ENCODE measurements at regions not wholly inside any gene's neighbourhood (a gene's known extent, or its start where the extent isn't known, plus 50 kb on each side); places are given as distances from the start of the nearest gene placed in this dataset.
"Not testable (repeated sequence)": the region's sequence is repeated elsewhere in the genome, so short reads cannot be mapped to it uniquely, and the experiment has no call there.

- DNase-seq (ENCODE audit: low read depth in 2 of 2) = no peak
Observed at GRCh38 chr21:14903172-14903865, 161.5 kb downstream of the NRIP1 start.

GRCh38 chr21:14901482-14901958, 163.3 kb downstream of the NRIP1 start:
- DNase-seq (ENCODE audit: low read depth in 2 of 2) = no peak

GRCh38 chr21:14900611-14901010, 164.2 kb downstream of the NRIP1 start:
- no peak for DNase-seq (ENCODE audit: low read depth in 2 of 2)

GRCh38 chr21:14900058-14900457, 164.7 kb downstream of the NRIP1 start:
- DNase-seq (ENCODE audit: low read depth in 2 of 2) = no peak

GRCh38 chr21:14895792-14896191, 169.0 kb downstream of the NRIP1 start:
- DNase-seq (ENCODE audit: low read depth in 2 of 2) = no peak

GRCh38 chr21:14890141-14890540, 174.7 kb downstream of the NRIP1 start:
- no peak for DNase-seq (ENCODE audit: low read depth in 2 of 2)

- no peak for DNase-seq (ENCODE audit: low read depth in 2 of 2)
Observed at GRCh38 chr21:14889080-14889810, 175.6 kb downstream of the NRIP1 start.

- DNase-seq (ENCODE audit: low read depth in 2 of 2) = no peak
Observed at GRCh38 chr21:14888202-14888601, 176.6 kb downstream of the NRIP1 start.

GRCh38 chr21:14886001-14886400, 178.8 kb downstream of the NRIP1 start:
- no peak for DNase-seq (ENCODE audit: low read depth in 2 of 2)

GRCh38 chr21:14883351-14883750, 181.4 kb downstream of the NRIP1 start:
- DNase-seq (ENCODE audit: low read depth in 2 of 2) = no peak

- not testable (repeated sequence) for DNase-seq (ENCODE audit: low read depth in 2 of 2)
Observed at GRCh38 chr21:14882545-14882944, 182.3 kb downstream of the NRIP1 start.

- no peak for DNase-seq (ENCODE audit: low read depth in 2 of 2)
Observed at GRCh38 chr21:14881863-14882499, 182.8 kb downstream of the NRIP1 start.

- DNase-seq (ENCODE audit: low read depth in 2 of 2) = no peak
Observed at GRCh38 chr21:14880922-14881321, 183.9 kb downstream of the NRIP1 start.

- no peak for DNase-seq (ENCODE audit: low read depth in 2 of 2)
Observed at GRCh38 chr21:14879458-14879857, 185.3 kb downstream of the NRIP1 start.

GRCh38 chr21:14878971-14879370, 185.8 kb downstream of the NRIP1 start:
- no peak for DNase-seq (ENCODE audit: low read depth in 2 of 2)

- DNase-seq (ENCODE audit: low read depth in 2 of 2) = no peak
Observed at GRCh38 chr21:14877581-14878228, 187.1 kb downstream of the NRIP1 start.

GRCh38 chr21:14876524-14876840, 188.3 kb downstream of the NRIP1 start:
- DNase-seq (ENCODE audit: low read depth in 2 of 2) = no peak

- DNase-seq (ENCODE audit: low read depth in 2 of 2) = no peak
Observed at GRCh38 chr21:14875704-14876523, 188.9 kb downstream of the NRIP1 start.

GRCh38 chr21:14875186-14875585, 189.6 kb downstream of the NRIP1 start:
- no peak for DNase-seq (ENCODE audit: low read depth in 2 of 2)

GRCh38 chr21:14874379-14874778, 190.4 kb downstream of the NRIP1 start:
- DNase-seq (ENCODE audit: low read depth in 2 of 2) = no peak

GRCh38 chr21:14871861-14872260, 192.9 kb downstream of the NRIP1 start:
- DNase-seq (ENCODE audit: low read depth in 2 of 2) = no peak

GRCh38 chr21:14870853-14871149, 194.0 kb downstream of the NRIP1 start:
- DNase-seq (ENCODE audit: low read depth in 2 of 2) = no peak
